IMR-90 (cell line): ENCODE measurements at regions not wholly inside any gene's neighbourhood (a gene's known extent, or its start where the extent isn't known, plus 50 kb on each side); places are given as distances from the start of the nearest gene placed in this dataset.
"Not testable (repeated sequence)": the region's sequence is repeated elsewhere in the genome, so short reads cannot be mapped to it uniquely, and the experiment has no call there.

Source experiments
- MAZ ChIP-seq: IDR thresholded peaks from 2 replicates; pipeline ENCODE4 v1.6.1; 2012; ENCODE audit warnings: low read depth, mild to moderate bottlenecking, low read length, improper control_type of control experiment, moderate library complexity, borderline replicate concordance
- MXI1 ChIP-seq: IDR thresholded peaks from 2 replicates; pipeline ENCODE4 v1.6.1; 2012; ENCODE audit warnings: low read depth, mild to moderate bottlenecking, low read length, moderate library complexity, borderline replicate concordance
- RAD21 ChIP-seq: IDR thresholded peaks from 2 replicates; pipeline ENCODE4 v1.6.1; 2012; ENCODE audit warnings: low read length, improper control_type of control experiment
- RFX5 ChIP-seq: IDR thresholded peaks from 2 replicates; pipeline ENCODE4 v1.8.0; 2012; ENCODE audit warnings: low read depth, mild to moderate bottlenecking, low read length, moderate library complexity
- SMC3 ChIP-seq: fragments of 150-350 bp; IDR thresholded peaks from 2 replicates; pipeline ENCODE4 v1.6.1; 2016; ENCODE audit warnings: low read depth, mild to moderate bottlenecking, antibody characterized with exemption, low read length, moderate library complexity
- TF ChIP-seq, protein P1 (sequence below): conservative IDR thresholded peaks from 2 replicates; pipeline ENCODE4 v1.5.1; 2012; ENCODE audit warnings: mild to moderate bottlenecking, low read depth, low read length, improper control_type of control experiment

- TF ChIP-seq MAZ, SMC3, RFX5, MXI1, RAD21: not testable (repeated sequence)
- TF ChIP-seq, protein P1, sequence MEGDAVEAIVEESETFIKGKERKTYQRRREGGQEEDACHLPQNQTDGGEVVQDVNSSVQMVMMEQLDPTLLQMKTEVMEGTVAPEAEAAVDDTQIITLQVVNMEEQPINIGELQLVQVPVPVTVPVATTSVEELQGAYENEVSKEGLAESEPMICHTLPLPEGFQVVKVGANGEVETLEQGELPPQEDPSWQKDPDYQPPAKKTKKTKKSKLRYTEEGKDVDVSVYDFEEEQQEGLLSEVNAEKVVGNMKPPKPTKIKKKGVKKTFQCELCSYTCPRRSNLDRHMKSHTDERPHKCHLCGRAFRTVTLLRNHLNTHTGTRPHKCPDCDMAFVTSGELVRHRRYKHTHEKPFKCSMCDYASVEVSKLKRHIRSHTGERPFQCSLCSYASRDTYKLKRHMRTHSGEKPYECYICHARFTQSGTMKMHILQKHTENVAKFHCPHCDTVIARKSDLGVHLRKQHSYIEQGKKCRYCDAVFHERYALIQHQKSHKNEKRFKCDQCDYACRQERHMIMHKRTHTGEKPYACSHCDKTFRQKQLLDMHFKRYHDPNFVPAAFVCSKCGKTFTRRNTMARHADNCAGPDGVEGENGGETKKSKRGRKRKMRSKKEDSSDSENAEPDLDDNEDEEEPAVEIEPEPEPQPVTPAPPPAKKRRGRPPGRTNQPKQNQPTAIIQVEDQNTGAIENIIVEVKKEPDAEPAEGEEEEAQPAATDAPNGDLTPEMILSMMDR = not testable (repeated sequence)
Observed at GRCh38 chr6:58351619-58352018, 1034.2 kb downstream of the PRIM2 start.
